Neuronal stem cell (in vitro differentiated cells): ENCODE measurements at regions not wholly inside any gene's neighbourhood (a gene's known extent, or its start where the extent isn't known, plus 50 kb on each side); places are given as distances from the start of the nearest gene placed in this dataset.

Experiments
- DNase-seq: peaks from one replicate; pipeline ENCODE4 v3.0.0-alpha.2; 2013; ENCODE audit warnings: low spot score
- H2AFZ ChIP-seq: one replicate; pipeline ENCODE4 v1.6.1; 2013; ENCODE audit warnings: mild to moderate bottlenecking, low read length, inconsistent platforms
- H2AK5ac ChIP-seq: 2 replicates; pipeline ENCODE4 v1.6.1; 2013; ENCODE audit warnings: low read depth, mild to moderate bottlenecking, inconsistent platforms, low read length, moderate library complexity, mixed read lengths
- H2BK120ac ChIP-seq: 2 replicates; pipeline ENCODE4 v1.6.1; 2013; ENCODE audit warnings: low read depth, mild to moderate bottlenecking, inconsistent platforms, low read length, moderate library complexity, mixed read lengths
- H2BK12ac ChIP-seq: one replicate; pipeline ENCODE4 v1.6.1; 2013; ENCODE audit warnings: low read length, inconsistent platforms
- H2BK15ac ChIP-seq: 2 replicates; pipeline ENCODE4 v1.6.1; 2013; ENCODE audit warnings: mild to moderate bottlenecking, low read length, inconsistent platforms, mixed read lengths
- H2BK5ac ChIP-seq: one replicate; pipeline ENCODE4 v1.6.1; 2013; ENCODE audit warnings: inconsistent platforms, mild to moderate bottlenecking, low read length, moderate library complexity
- H3K14ac ChIP-seq: one replicate; pipeline ENCODE4 v1.6.1; 2013; ENCODE audit warnings: low read length, inconsistent platforms
- H3K18ac ChIP-seq: 2 replicates; pipeline ENCODE4 v1.6.1; 2013; ENCODE audit warnings: low read length, inconsistent platforms
- H3K23ac ChIP-seq: 2 replicates; pipeline ENCODE4 v1.6.1; 2013; ENCODE audit warnings: low read depth, mild to moderate bottlenecking, mixed read lengths, low read length, inconsistent platforms; ENCODE audit not compliant: poor library complexity
- H3K27ac ChIP-seq: replicated peaks from 3 replicates; pipeline ENCODE4 v1.5.1; 2013; ENCODE audit warnings: low read length, inconsistent platforms
- H3K27me3 ChIP-seq, 3 experiments: 2 replicates each; pipeline ENCODE4 v1.6.1; 2013; ENCODE audit warnings: low read length in 3 of 3, mild to moderate bottlenecking in 2 of 3, inconsistent platforms in 1 of 3, low read depth in 1 of 3, mixed read lengths in 1 of 3, moderate library complexity in 1 of 3; ENCODE audit not compliant: control insufficient read depth in 3 of 3, insufficient read depth in 3 of 3
- H3K36me3 ChIP-seq, 2 donors: replicated peaks in 1 of 2; 2 replicates each; pipeline ENCODE4 v1.6.1; 2013; ENCODE audit warnings: low read length in 2 of 2; ENCODE audit not compliant: control insufficient read depth in 2 of 2, insufficient read depth in 2 of 2
- H3K4ac ChIP-seq: 2 replicates; pipeline ENCODE4 v1.6.1; 2013; ENCODE audit warnings: inconsistent platforms, mild to moderate bottlenecking, low read length, moderate library complexity
- H3K4me1 ChIP-seq, 2 donors: 1 replicate in 1 of 2; 2 replicates in 1 of 2; pipeline ENCODE4 v1.6.1; 2013; ENCODE audit warnings: low read length in 2 of 2, low read depth in 1 of 2; ENCODE audit not compliant: control insufficient read depth in 2 of 2, insufficient read depth in 1 of 2
- H3K4me2 ChIP-seq: one replicate; pipeline ENCODE4 v1.6.1; 2013; ENCODE audit warnings: mild to moderate bottlenecking, low read length, inconsistent platforms; ENCODE audit not compliant: insufficient read depth, poor library complexity, severe bottlenecking
- H3K4me3 ChIP-seq, 2 donors: 2 replicates each; pipeline ENCODE4 v1.5.1; 2013; ENCODE audit warnings: low read length in 2 of 2, mild to moderate bottlenecking in 2 of 2, inconsistent platforms in 1 of 2, moderate library complexity in 1 of 2
- H3K79me1 ChIP-seq: one replicate; pipeline ENCODE4 v1.6.1; 2013; ENCODE audit warnings: low read depth, mild to moderate bottlenecking, inconsistent platforms, low read length, moderate library complexity
- H3K9ac ChIP-seq: one replicate; pipeline ENCODE4 v1.6.1; 2013; ENCODE audit warnings: mild to moderate bottlenecking, low read depth, low read length, inconsistent platforms; ENCODE audit not compliant: poor library complexity
- H3K9me3 ChIP-seq, 2 donors: replicated peaks in 1 of 2; 2 replicates each; pipeline versions ENCODE3 to v1.6.1; 2013; ENCODE audit warnings: low read length in 2 of 2, mild to moderate bottlenecking in 2 of 2, inconsistent platforms in 1 of 2, low read depth in 1 of 2, mixed read lengths in 1 of 2, moderate library complexity in 1 of 2; ENCODE audit not compliant: control insufficient read depth in 2 of 2, insufficient read depth in 1 of 2
- H4K8ac ChIP-seq: one replicate; pipeline ENCODE4 v1.6.1; 2013; ENCODE audit warnings: low read depth, mild to moderate bottlenecking, inconsistent platforms, low read length, moderate library complexity
- H4K91ac ChIP-seq: one replicate; pipeline ENCODE4 v1.6.1; 2013; ENCODE audit warnings: low read length, low read depth, mild to moderate bottlenecking, inconsistent platforms; ENCODE audit not compliant: poor library complexity
- WGBS, 2 donors: extraction: QIAGEN DNeasy Blood & Tissue Kit; methylation state at CpG; one replicate each; pipeline ENCODE4 v1.1.7; 2013; ENCODE audit warnings: missing lambda C conversion rate in 2 of 2, mixed read lengths in 1 of 2; ENCODE audit not compliant: insufficient read length in 2 of 2, insufficient replicate concordance in 1 of 2; ENCODE audit errors: extremely low coverage in 2 of 2; 5-methylcytosine and 5-hydroxymethylcytosine counted together

- Histone ChIP-seq H4K8ac (no peak overlapping the region), H2BK12ac (no peak overlapping the region), H3K4me2 (no peak overlapping the region), H2AFZ (peak overlapping the region; percentile 75), H3K4me3 (no peak overlapping the region), H3K27me3 (no peaks in the 10 kb centered on the region), H4K91ac (no peak overlapping the region), H3K79me1 (no peaks in the 10 kb centered on the region), H3K9ac (no peak overlapping the region), H2BK15ac (no peak overlapping the region), H2AK5ac (no peak overlapping the region), H3K9me3 (peaks cover 0 to 1% of the 10 kb centered on the region in 2 donors), H2BK120ac (no peak overlapping the region), H3K4me1 (peaks cover 4 to 9% of the 10 kb centered on the region in 2 donors), H2BK5ac (no peak overlapping the region), H3K14ac (no peak overlapping the region), H3K23ac (no peak overlapping the region), H3K36me3 (no peaks in the 10 kb centered on the region), H3K27ac (no peak overlapping the region), H3K18ac (no peak overlapping the region), H3K4ac (no peak overlapping the region)
- DNase-seq = no peak
- WGBS, 2 donors = no CpG with 5 or more reads among the region's 1 CpG
Measured at GRCh38 chr17:13749891-13750235, 148.1 kb upstream of the HS3ST3A1 start.

GRCh38 chr17:13750816-13751793 lies 149.4 kb upstream of the HS3ST3A1 start:
- WGBS, 2 donors = no CpG with 5 or more reads among the region's 12 CpGs

GRCh38 chr17:13753154-13753553 lies 151.4 kb upstream of the HS3ST3A1 start:
- no peak overlapping the region for H3K18ac ChIP-seq
- H4K91ac ChIP-seq = no peak overlapping the region
- no CpG with 5 or more reads among the region's 3 CpGs for WGBS, 2 donors

More at GRCh38 chr17:13750816-13751793, 149.4 kb upstream of the HS3ST3A1 start:
- H4K91ac ChIP-seq = no peak overlapping the region
- no peak overlapping the region for H3K27ac ChIP-seq
- H2BK5ac ChIP-seq = no peak overlapping the region
- H4K8ac ChIP-seq = no peak overlapping the region
- no peak overlapping the region for H2AK5ac ChIP-seq
- no peak for DNase-seq
- H3K36me3 ChIP-seq = no peaks in the 10 kb centered on the region
- no peak overlapping the region for H3K4me3 ChIP-seq
- H3K4ac ChIP-seq = no peak overlapping the region
- H3K4me1 ChIP-seq = peaks cover 4 to 9% of the 10 kb centered on the region in 2 donors
- peak overlapping the region; percentile 75 for H2AFZ ChIP-seq
- no peak overlapping the region for H2BK120ac ChIP-seq
- H3K9me3 ChIP-seq = peaks cover 0 to 1% of the 10 kb centered on the region in 2 donors
- H3K23ac ChIP-seq = no peak overlapping the region
- no peak overlapping the region for H3K9ac ChIP-seq
- no peak overlapping the region for H3K18ac ChIP-seq
- H2BK12ac ChIP-seq = no peak overlapping the region
- H3K14ac ChIP-seq = no peak overlapping the region
- H3K27me3 ChIP-seq = no peaks in the 10 kb centered on the region
- H3K4me2 ChIP-seq = no peak overlapping the region
- no peaks in the 10 kb centered on the region for H3K79me1 ChIP-seq
- no peak overlapping the region for H2BK15ac ChIP-seq

GRCh38 chr17:13753771-13754170 lies 152.0 kb upstream of the HS3ST3A1 start:
- Histone ChIP-seq H3K18ac (no peak overlapping the region), H3K4me1 (peaks cover 4 to 9% of the 10 kb centered on the region in 2 donors), H2BK15ac (no peak overlapping the region), H4K91ac (no peak overlapping the region), H2BK5ac (no peak overlapping the region), H3K4me2 (no peak overlapping the region), H3K14ac (no peak overlapping the region), H2BK120ac (no peak overlapping the region), H3K23ac (no peak overlapping the region), H3K27ac (no peak overlapping the region), H3K4ac (no peak overlapping the region), H3K9ac (no peak overlapping the region), H3K79me1 (no peaks in the 10 kb centered on the region), H2AK5ac (no peak overlapping the region), H3K9me3 (no peaks in the 10 kb centered on the region), H4K8ac (no peak overlapping the region), H2BK12ac (no peak overlapping the region), H3K4me3 (no peak overlapping the region), H3K36me3 (no peaks in the 10 kb centered on the region), H3K27me3 (no peaks in the 10 kb centered on the region), H2AFZ (no peak overlapping the region)
- no peak for DNase-seq
- WGBS, 2 donors = no CpG with 5 or more reads among the region's 1 CpG

More at GRCh38 chr17:13753154-13753553, 151.4 kb upstream of the HS3ST3A1 start:
- Histone ChIP-seq H3K27ac (no peak overlapping the region), H2BK120ac (no peak overlapping the region), H2AFZ (no peak overlapping the region), H3K36me3 (no peaks in the 10 kb centered on the region), H3K23ac (no peak overlapping the region), H4K8ac (no peak overlapping the region), H3K4ac (no peak overlapping the region), H3K27me3 (no peaks in the 10 kb centered on the region), H3K9ac (no peak overlapping the region), H2BK15ac (no peak overlapping the region), H2AK5ac (no peak overlapping the region), H3K4me1 (peaks cover 4 to 9% of the 10 kb centered on the region in 2 donors), H3K4me3 (no peak overlapping the region), H3K9me3 (peaks cover 0 to 1% of the 10 kb centered on the region in 2 donors), H3K4me2 (no peak overlapping the region), H3K14ac (no peak overlapping the region), H2BK5ac (no peak overlapping the region), H2BK12ac (no peak overlapping the region), H3K79me1 (no peaks in the 10 kb centered on the region)
- no peak for DNase-seq
